ENCODE measurements at regions not wholly inside any gene's neighbourhood (a gene's known extent, or its start where the extent isn't known, plus 50 kb on each side); places are given as distances from the start of the nearest gene placed in this dataset.

DNA sequence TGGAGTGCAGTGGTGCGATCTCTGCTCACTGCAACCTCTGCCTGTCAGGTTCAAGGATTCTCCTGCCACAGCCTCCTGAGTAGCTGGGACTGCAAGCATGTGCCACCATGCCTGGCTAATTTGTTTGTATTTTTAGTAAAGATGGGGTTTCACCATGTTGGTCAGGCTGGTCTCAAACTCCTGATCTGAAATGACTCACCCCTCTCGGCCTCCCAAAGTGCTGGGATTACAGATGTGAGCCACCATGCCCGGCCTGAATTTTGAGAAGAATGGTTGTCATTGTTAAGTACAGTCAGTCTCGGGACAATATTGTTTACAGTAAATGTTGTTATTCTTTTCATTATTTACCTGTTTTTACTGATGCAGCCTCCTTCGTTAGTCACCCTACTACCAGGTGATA lies 1226.2 kb upstream of the TENM3 start:
- H3K36me3 ChIP-seq (ENCODE audit: control insufficient read depth in 2 of 2, insufficient read depth in 2 of 2, low read length in 1 of 2) = no peaks in the 10 kb centered on the region
- no peak overlapping the region for H3K27ac ChIP-seq (ENCODE audit: control insufficient read depth, insufficient read depth)
- SMC1A ChIA-PET (ENCODE audit: uncharacterized antibody, unreplicated experiment) = no interaction called here
- H3K4me1 ChIP-seq (ENCODE audit: control insufficient read depth, insufficient read depth, low read length) = no peaks in the 10 kb centered on the region
- CTCF ChIA-PET = no interaction called here
- RAD21 ChIA-PET (ENCODE audit: unreplicated experiment) = no interaction called here
- H3K4me3 ChIP-seq = no peak overlapping the region
- intact Hi-C loops (cut with micrococcal nuclease; ENCODE audit: unreplicated experiment) = no loop called here
- no peaks in the 10 kb centered on the region for H3K9me3 ChIP-seq (replicated peaks; ENCODE audit: control insufficient read depth, insufficient read depth, low read length)
- BruUV-seq (replicated peaks) = no TSS peak
- no peaks in the 10 kb centered on the region for H3K79me2 ChIP-seq (ENCODE audit: control insufficient read depth, insufficient read depth, low read length)
- H4K20me1 ChIP-seq (ENCODE audit: control insufficient read depth, insufficient read depth) = no peaks in the 10 kb centered on the region
- POLR2A ChIA-PET = no interaction called here
- no peak overlapping the region for H3K9ac ChIP-seq (ENCODE audit: control insufficient read depth, insufficient read depth, low read length)
- H2AFZ ChIP-seq (ENCODE audit: control insufficient read depth, low read depth, low read length) = no peak overlapping the region
- FAIRE-seq = no peak
- in situ Hi-C loops (cut with MboI) = no loop called here
- TF ChIP-seq, protein P1, sequence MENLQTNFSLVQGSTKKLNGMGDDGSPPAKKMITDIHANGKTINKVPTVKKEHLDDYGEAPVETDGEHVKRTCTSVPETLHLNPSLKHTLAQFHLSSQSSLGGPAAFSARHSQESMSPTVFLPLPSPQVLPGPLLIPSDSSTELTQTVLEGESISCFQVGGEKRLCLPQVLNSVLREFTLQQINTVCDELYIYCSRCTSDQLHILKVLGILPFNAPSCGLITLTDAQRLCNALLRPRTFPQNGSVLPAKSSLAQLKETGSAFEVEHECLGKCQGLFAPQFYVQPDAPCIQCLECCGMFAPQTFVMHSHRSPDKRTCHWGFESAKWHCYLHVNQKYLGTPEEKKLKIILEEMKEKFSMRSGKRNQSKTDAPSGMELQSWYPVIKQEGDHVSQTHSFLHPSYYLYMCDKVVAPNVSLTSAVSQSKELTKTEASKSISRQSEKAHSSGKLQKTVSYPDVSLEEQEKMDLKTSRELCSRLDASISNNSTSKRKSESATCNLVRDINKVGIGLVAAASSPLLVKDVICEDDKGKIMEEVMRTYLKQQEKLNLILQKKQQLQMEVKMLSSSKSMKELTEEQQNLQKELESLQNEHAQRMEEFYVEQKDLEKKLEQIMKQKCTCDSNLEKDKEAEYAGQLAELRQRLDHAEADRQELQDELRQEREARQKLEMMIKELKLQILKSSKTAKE (IDR thresholded peaks at IDR 0.05; ENCODE audit: low read depth, poor library complexity, severe bottlenecking) = no peak
- TF ChIP-seq ZBED1 (IDR thresholded peaks at IDR 0.05; ENCODE audit: borderline replicate concordance) (no peak), EED (IDR thresholded peaks at IDR 0.05; ENCODE audit: low read depth) (no peak), ZSCAN29 (IDR thresholded peaks at IDR 0.05) (no peak), SIX5 (IDR thresholded peaks at IDR 0.05; ENCODE audit: low read depth, low read length, severe bottlenecking) (no peak), CEBPB (IDR thresholded peaks at IDR 0.05; ENCODE audit: borderline replicate concordance in 1 of 2, low read depth in 2 of 2, low read length in 2 of 2) (no peak), IKZF2 (IDR thresholded peaks at IDR 0.05) (no peak), MYC (IDR thresholded peaks at IDR 0.05; ENCODE audit: insufficient read depth, insufficient read length, insufficient replicate concordance, low read length, severe bottlenecking) (no peak), EP300 (IDR thresholded peaks at IDR 0.05; ENCODE audit: borderline replicate concordance in 1 of 2, control insufficient read depth in 1 of 2, low read depth in 2 of 2, low read length in 2 of 2) (no peak), HDGF (IDR thresholded peaks at IDR 0.05) (no peak), IKZF1 (conservative IDR thresholded peaks at IDR 0.05) (no peak), POU2F2 (IDR thresholded peaks at IDR 0.05; ENCODE audit: borderline replicate concordance, low read depth, low read length) (no peak), SMARCA5 (IDR thresholded peaks at IDR 0.05) (no peak), ZNF622 (IDR thresholded peaks at IDR 0.05) (no peak), SP1 (IDR thresholded peaks at IDR 0.05; ENCODE audit: low read depth, low read length) (no peak)
- TF ChIP-seq, protein P2, sequence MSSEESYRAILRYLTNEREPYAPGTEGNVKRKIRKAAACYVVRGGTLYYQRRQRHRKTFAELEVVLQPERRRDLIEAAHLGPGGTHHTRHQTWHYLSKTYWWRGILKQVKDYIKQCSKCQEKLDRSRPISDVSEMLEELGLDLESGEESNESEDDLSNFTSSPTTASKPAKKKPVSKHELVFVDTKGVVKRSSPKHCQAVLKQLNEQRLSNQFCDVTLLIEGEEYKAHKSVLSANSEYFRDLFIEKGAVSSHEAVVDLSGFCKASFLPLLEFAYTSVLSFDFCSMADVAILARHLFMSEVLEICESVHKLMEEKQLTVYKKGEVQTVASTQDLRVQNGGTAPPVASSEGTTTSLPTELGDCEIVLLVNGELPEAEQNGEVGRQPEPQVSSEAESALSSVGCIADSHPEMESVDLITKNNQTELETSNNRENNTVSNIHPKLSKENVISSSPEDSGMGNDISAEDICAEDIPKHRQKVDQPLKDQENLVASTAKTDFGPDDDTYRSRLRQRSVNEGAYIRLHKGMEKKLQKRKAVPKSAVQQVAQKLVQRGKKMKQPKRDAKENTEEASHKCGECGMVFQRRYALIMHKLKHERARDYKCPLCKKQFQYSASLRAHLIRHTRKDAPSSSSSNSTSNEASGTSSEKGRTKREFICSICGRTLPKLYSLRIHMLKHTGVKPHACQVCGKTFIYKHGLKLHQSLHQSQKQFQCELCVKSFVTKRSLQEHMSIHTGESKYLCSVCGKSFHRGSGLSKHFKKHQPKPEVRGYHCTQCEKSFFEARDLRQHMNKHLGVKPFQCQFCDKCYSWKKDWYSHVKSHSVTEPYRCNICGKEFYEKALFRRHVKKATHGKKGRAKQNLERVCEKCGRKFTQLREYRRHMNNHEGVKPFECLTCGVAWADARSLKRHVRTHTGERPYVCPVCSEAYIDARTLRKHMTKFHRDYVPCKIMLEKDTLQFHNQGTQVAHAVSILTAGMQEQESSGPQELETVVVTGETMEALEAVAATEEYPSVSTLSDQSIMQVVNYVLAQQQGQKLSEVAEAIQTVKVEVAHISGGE (CRISPR knock-in tag; IDR thresholded peaks at IDR 0.05) = no peak
- TF ChIP-seq, protein P3, sequence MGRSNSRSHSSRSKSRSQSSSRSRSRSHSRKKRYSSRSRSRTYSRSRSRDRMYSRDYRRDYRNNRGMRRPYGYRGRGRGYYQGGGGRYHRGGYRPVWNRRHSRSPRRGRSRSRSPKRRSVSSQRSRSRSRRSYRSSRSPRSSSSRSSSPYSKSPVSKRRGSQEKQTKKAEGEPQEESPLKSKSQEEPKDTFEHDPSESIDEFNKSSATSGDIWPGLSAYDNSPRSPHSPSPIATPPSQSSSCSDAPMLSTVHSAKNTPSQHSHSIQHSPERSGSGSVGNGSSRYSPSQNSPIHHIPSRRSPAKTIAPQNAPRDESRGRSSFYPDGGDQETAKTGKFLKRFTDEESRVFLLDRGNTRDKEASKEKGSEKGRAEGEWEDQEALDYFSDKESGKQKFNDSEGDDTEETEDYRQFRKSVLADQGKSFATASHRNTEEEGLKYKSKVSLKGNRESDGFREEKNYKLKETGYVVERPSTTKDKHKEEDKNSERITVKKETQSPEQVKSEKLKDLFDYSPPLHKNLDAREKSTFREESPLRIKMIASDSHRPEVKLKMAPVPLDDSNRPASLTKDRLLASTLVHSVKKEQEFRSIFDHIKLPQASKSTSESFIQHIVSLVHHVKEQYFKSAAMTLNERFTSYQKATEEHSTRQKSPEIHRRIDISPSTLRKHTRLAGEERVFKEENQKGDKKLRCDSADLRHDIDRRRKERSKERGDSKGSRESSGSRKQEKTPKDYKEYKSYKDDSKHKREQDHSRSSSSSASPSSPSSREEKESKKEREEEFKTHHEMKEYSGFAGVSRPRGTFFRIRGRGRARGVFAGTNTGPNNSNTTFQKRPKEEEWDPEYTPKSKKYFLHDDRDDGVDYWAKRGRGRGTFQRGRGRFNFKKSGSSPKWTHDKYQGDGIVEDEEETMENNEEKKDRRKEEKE (IDR thresholded peaks at IDR 0.05) = no peak
- DNase-seq (ENCODE audit: low read depth, low spot score) = no peak
- H3K4me2 ChIP-seq (ENCODE audit: control insufficient read depth, insufficient read depth) = no peak overlapping the region
- WGBS (ENCODE audit: insufficient coverage, insufficient replicate concordance, low lambda C conversion rate, missing lambda C conversion rate) = 6% methylated on average over 5 of the region's 5 CpGs
- peak; percentile 20 for ATAC-seq
- H3K27me3 ChIP-seq (replicated peaks in 1 of 2; ENCODE audit: control insufficient read depth in 2 of 2, insufficient read depth in 2 of 2, low read length in 1 of 2) = no peaks in the 10 kb centered on the region

Measured in GM12878 (cell line).